Natural killer cell (primary cell): ENCODE measurements at regions not wholly inside any gene's neighbourhood (a gene's known extent, or its start where the extent isn't known, plus 50 kb on each side); places are given as distances from the start of the nearest gene placed in this dataset.

Experiments used
- ATAC-seq, 3 donors: fragments of 150-1000 bp in 2 of 3; fragments of 200-7000 bp in 1 of 3; cut with Tn5 transposase; 1 replicate in 1 of 3; 2 replicates in 2 of 3; pipeline ENCODE4 v1.10.0; 2021; ENCODE audit warnings: mild to moderate bottlenecking in 2 of 3, moderate library complexity in 2 of 3
- DNase-seq, 2 donors: peaks; one replicate each; pipeline versions ENCODE4 v3.0.0 to v3.0.0-alpha.2; 2013 to 2021; ENCODE audit warnings: mixed read lengths in 1 of 2
- H3K27ac ChIP-seq: one replicate; pipeline ENCODE4 v1.5.1; 2013; ENCODE audit warnings: mild to moderate bottlenecking, low read length
- H3K27me3 ChIP-seq: one replicate; pipeline ENCODE4 v1.6.1; 2013; ENCODE audit warnings: low read length; ENCODE audit not compliant: control insufficient read depth, insufficient read depth
- H3K36me3 ChIP-seq: one replicate; pipeline ENCODE4 v1.6.1; 2013; ENCODE audit warnings: low read length; ENCODE audit not compliant: control insufficient read depth, insufficient read depth
- H3K4me1 ChIP-seq: one replicate; pipeline ENCODE4 v1.6.1; 2013; ENCODE audit warnings: low read length; ENCODE audit not compliant: control insufficient read depth, insufficient read depth
- H3K4me3 ChIP-seq: one replicate; pipeline ENCODE4 v1.5.1; 2013; ENCODE audit warnings: low read length
- H3K9me3 ChIP-seq: one replicate; pipeline ENCODE4 v1.6.1; 2013; ENCODE audit warnings: low read length; ENCODE audit not compliant: control insufficient read depth, insufficient read depth
- H3K27ac Mint-ChIP-seq, 2 donors: one replicate each; pipeline ENCODE4 v1.8.0; 2022; ENCODE audit warnings: mild to moderate bottlenecking in 2 of 2, mixed read lengths in 2 of 2, moderate library complexity in 1 of 2
- H3K27me3 Mint-ChIP-seq, 2 donors: one replicate each; pipeline ENCODE4 v1.8.0; 2022; ENCODE audit warnings: low read depth in 2 of 2, mixed read lengths in 2 of 2
- H3K36me3 Mint-ChIP-seq: one replicate; pipeline ENCODE4 v1.8.0; 2022; ENCODE audit warnings: mixed read lengths
- H3K4me1 Mint-ChIP-seq, 2 donors: one replicate each; pipeline ENCODE4 v1.8.0; 2022; ENCODE audit warnings: mixed read lengths in 2 of 2
- H3K4me3 Mint-ChIP-seq: one replicate; pipeline ENCODE4 v1.8.0; 2022; ENCODE audit warnings: mild to moderate bottlenecking, moderate library complexity, mixed read lengths
- H3K9me3 Mint-ChIP-seq, 2 donors: one replicate each; pipeline ENCODE4 v1.8.0; 2022; ENCODE audit warnings: mixed read lengths in 2 of 2
- CTCF ChIP-seq: fragments of 200-600 bp; IDR thresholded peaks from one replicate; pipeline ENCODE4 v1.8.0; 2022; ENCODE audit warnings: antibody characterized with exemption
- WGBS: methylation state at CpG from one replicate; pipeline ENCODE4 v1.1.7; 2013; ENCODE audit warnings: missing lambda C conversion rate; ENCODE audit not compliant: insufficient coverage; 5-methylcytosine and 5-hydroxymethylcytosine counted together
- intact Hi-C: fragments of 100-400 bp; cut with micrococcal nuclease; formaldehyde crosslinking; loops from one replicate; pipeline ENCODE4 v1.14.2; 2022

DNA sequence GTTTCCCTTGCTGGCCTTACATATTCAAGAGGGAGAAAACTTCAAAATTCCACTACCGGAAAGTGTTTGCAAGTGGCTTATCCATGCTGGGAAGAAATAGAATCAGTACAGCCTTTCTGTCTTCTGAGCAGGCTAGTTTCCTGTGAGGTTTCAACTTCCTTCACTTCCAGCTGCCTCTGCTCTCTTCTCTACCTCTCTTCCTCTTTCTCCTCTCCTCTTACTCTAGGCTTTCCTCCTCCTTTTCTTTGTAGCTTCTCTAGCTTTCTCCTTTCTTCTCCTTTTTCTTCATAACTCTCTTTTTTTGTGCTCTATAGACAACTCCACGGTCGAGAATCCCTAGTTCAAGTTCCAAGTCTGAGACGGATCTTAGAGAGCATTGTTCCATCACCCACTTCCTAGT, 421.8 kb downstream of the ETS1 start:
- Mint-ChIP-seq H3K27me3 (peaks cover 0 to 3% of the 10 kb centered on the region in 2 donors), H3K36me3 (no peaks in the 10 kb centered on the region), H3K27ac (no peak overlapping the region), H3K4me1 (no peaks in the 10 kb centered on the region), H3K4me3 (no peak overlapping the region), H3K9me3 (no peaks in the 10 kb centered on the region)
- no peaks in the 10 kb centered on the region for H3K36me3 ChIP-seq
- no peaks in the 10 kb centered on the region for H3K4me1 ChIP-seq
- DNase-seq (no peak), ATAC-seq (no peak)
- H3K27ac ChIP-seq: no peak overlapping the region
- no peak overlapping the region for H3K4me3 ChIP-seq
- H3K27me3 ChIP-seq: no peaks in the 10 kb centered on the region
- no peak for TF ChIP-seq CTCF
- intact Hi-C loops: no loop called here
- 57% methylated on average over 4 of the region's 4 CpGs for WGBS
- H3K9me3 ChIP-seq: no peaks in the 10 kb centered on the region

DNA sequence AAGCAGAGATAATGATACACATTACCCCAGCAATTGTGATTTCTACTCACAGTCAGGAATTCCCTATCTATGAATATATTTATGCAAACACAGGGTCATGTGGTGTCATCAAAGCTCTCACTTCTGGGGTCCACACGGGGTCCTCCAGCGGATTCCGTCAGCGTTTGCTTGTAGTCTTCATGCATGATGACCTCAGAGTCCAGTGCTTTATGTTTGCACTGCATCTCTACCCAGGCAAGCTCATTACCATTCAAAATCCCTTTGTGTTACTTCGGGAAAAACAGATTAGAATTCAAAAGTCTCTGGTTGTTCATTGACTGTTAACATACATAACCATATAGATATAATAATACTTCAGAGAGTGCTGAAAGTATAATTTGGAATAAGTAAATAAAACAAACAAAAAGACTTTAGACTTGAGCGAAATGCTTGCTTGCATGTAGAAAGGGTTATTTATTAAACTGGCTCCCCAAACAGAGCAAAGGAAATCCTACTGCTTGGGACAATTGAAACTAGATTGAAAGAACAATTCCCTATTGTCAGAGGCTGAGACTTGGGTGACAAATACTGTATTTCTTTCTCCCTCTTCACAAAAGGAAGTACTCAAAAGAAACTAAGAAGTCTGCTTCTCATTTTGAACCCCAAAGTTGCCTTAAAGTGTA, 423.1 kb downstream of the ETS1 start:
- Mint-ChIP-seq H3K9me3 (no peaks in the 10 kb centered on the region), H3K4me3 (no peak overlapping the region), H3K4me1 (no peaks in the 10 kb centered on the region), H3K27me3 (peaks cover 0 to 3% of the 10 kb centered on the region in 2 donors), H3K36me3 (no peaks in the 10 kb centered on the region), H3K27ac (no peak overlapping the region)
- Histone ChIP-seq H3K9me3 (no peaks in the 10 kb centered on the region), H3K4me1 (no peaks in the 10 kb centered on the region), H3K4me3 (no peak overlapping the region), H3K27ac (no peak overlapping the region), H3K27me3 (no peaks in the 10 kb centered on the region), H3K36me3 (no peaks in the 10 kb centered on the region)
- WGBS: 96% methylated on average over 5 of the region's 6 CpGs
- no peak for ATAC-seq
- intact Hi-C loops: no loop called here
- DNase-seq: no peak
- TF ChIP-seq CTCF: no peak

- Histone ChIP-seq H3K27ac (no peak overlapping the region), H3K4me3 (no peak overlapping the region), H3K4me1 (no peaks in the 10 kb centered on the region), H3K27me3 (no peaks in the 10 kb centered on the region), H3K9me3 (no peaks in the 10 kb centered on the region), H3K36me3 (no peaks in the 10 kb centered on the region)
- DNase-seq: no peak
- Mint-ChIP-seq H3K9me3 (no peaks in the 10 kb centered on the region), H3K36me3 (no peaks in the 10 kb centered on the region), H3K4me1 (peaks cover 9 to 10% of the 10 kb centered on the region in 2 donors), H3K27me3 (no peaks in the 10 kb centered on the region), H3K4me3 (no peak overlapping the region), H3K27ac (no peak overlapping the region)
- no CpG with 5 or more reads among the region's 1 CpG for WGBS
- no peak for TF ChIP-seq CTCF
- no peak for ATAC-seq
- intact Hi-C loops: no loop called here
These were observed 425.4 kb downstream of the ETS1 start for GRCh38 chr11:128161994-128162393.

- intact Hi-C loops: no loop called here
- no peak for TF ChIP-seq CTCF
- H3K36me3 ChIP-seq: no peaks in the 10 kb centered on the region
- H3K4me1 ChIP-seq: no peaks in the 10 kb centered on the region
- H3K27me3 Mint-ChIP-seq: no peaks in the 10 kb centered on the region
- ATAC-seq (no peak), DNase-seq (no peak)
- H3K4me3 ChIP-seq: no peak overlapping the region
- H3K4me3 Mint-ChIP-seq: no peak overlapping the region
- WGBS: 92% methylated on average over 1 of the region's 1 CpG
- H3K36me3 Mint-ChIP-seq: no peaks in the 10 kb centered on the region
- H3K27ac ChIP-seq: no peak overlapping the region
- no peaks in the 10 kb centered on the region for H3K9me3 Mint-ChIP-seq
- H3K9me3 ChIP-seq: no peaks in the 10 kb centered on the region
- peaks cover 9 to 12% of the 10 kb centered on the region in 2 donors for H3K4me1 Mint-ChIP-seq
- no peaks in the 10 kb centered on the region for H3K27me3 ChIP-seq
- H3K27ac Mint-ChIP-seq: no peak overlapping the region
These were observed 425.9 kb downstream of the ETS1 start for GRCh38 chr11:128161436-128161835.
